ENCODE measurements at regions not wholly inside any gene's neighbourhood (a gene's known extent, or its start where the extent isn't known, plus 50 kb on each side); places are given as distances from the start of the nearest gene placed in this dataset.

DNA sequence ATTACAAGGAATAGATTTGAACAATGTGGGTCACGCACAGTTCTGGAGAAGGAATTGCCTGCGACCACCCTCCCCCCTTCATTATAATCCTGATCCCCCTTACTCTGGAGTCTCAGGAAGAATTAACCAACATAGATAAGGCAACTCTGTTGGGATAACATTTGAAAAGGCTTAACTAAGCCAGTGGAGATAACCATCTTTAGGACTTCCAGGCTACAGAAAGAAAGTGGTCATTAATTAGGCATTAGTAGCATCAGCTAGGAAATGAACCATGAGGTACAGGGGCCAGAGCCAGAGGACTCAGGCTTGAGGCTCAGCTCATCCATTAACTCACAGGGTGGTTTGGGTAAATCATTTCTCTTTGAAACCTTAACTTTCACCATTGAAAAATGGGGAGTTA, 720.0 kb upstream of the API5 start:
- no peaks in the 10 kb centered on the region for H3F3A ChIP-seq (ENCODE audit: control insufficient read depth, insufficient read depth)
- no peaks in the 10 kb centered on the region for H3K9me3 ChIP-seq (ENCODE audit: control insufficient read depth, insufficient read depth, low read length)
- H3K36me3 ChIP-seq (ENCODE audit: control insufficient read depth, low read length), result no peaks in the 10 kb centered on the region
- no peaks in the 10 kb centered on the region for H3K9me2 ChIP-seq (replicated peaks; ENCODE audit: control insufficient read depth, low read length)
- H3K27ac ChIP-seq (ENCODE audit: low read depth, low read length), result no peak overlapping the region
- H4K20me1 ChIP-seq (ENCODE audit: control insufficient read depth, insufficient read depth, low read depth, low read length), result no peaks in the 10 kb centered on the region
- H3K4me2 ChIP-seq (ENCODE audit: low read length), result no peak overlapping the region
- TF ChIP-seq EZH2phosphoT487 (IDR thresholded peaks at IDR 0.05; ENCODE audit: borderline replicate concordance, low read length), result no peak
- TF ChIP-seq, protein P1, sequence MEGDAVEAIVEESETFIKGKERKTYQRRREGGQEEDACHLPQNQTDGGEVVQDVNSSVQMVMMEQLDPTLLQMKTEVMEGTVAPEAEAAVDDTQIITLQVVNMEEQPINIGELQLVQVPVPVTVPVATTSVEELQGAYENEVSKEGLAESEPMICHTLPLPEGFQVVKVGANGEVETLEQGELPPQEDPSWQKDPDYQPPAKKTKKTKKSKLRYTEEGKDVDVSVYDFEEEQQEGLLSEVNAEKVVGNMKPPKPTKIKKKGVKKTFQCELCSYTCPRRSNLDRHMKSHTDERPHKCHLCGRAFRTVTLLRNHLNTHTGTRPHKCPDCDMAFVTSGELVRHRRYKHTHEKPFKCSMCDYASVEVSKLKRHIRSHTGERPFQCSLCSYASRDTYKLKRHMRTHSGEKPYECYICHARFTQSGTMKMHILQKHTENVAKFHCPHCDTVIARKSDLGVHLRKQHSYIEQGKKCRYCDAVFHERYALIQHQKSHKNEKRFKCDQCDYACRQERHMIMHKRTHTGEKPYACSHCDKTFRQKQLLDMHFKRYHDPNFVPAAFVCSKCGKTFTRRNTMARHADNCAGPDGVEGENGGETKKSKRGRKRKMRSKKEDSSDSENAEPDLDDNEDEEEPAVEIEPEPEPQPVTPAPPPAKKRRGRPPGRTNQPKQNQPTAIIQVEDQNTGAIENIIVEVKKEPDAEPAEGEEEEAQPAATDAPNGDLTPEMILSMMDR (IDR thresholded peaks at IDR 0.05; ENCODE audit: low read depth, low read length, poor library complexity, severe bottlenecking), result no peak
- H3K4me3 ChIP-seq (ENCODE audit: low read length), result no peak overlapping the region
- no peaks in the 10 kb centered on the region for H3K4me1 ChIP-seq (ENCODE audit: control insufficient read depth, low read length)
- no peaks in the 10 kb centered on the region for H3K27me3 ChIP-seq (ENCODE audit: control insufficient read depth, low read length)
- H3K79me2 ChIP-seq (ENCODE audit: control insufficient read depth, low read length), result no peaks in the 10 kb centered on the region

DNA sequence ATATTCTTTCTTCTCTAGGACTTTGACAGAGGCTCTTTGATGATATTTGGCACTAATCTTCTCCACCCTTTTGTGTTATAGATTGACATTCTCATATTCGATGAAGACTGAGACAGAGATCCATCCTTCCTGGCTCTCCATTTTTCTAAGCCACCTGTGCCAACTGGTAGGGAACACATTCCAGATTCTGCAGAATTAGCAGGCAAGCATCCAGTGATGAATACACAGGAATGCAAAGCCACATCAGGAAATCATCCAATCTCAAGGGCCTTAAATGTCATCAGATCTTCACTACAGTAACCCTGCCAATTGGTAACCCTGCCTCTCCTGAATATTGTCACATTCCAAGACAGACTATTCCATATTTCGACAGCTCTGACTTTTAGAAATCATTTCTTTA, 718.4 kb upstream of the API5 start:
- Histone ChIP-seq H3F3A (ENCODE audit: control insufficient read depth, insufficient read depth) (no peaks in the 10 kb centered on the region), H3K36me3 (ENCODE audit: control insufficient read depth, low read length) (no peaks in the 10 kb centered on the region), H3K27ac (ENCODE audit: low read depth, low read length) (no peak overlapping the region), H3K9me3 (ENCODE audit: control insufficient read depth, insufficient read depth, low read length) (no peaks in the 10 kb centered on the region), H4K20me1 (ENCODE audit: control insufficient read depth, insufficient read depth, low read depth, low read length) (no peaks in the 10 kb centered on the region), H3K4me2 (ENCODE audit: low read length) (no peak overlapping the region), H3K79me2 (ENCODE audit: control insufficient read depth, low read length) (no peaks in the 10 kb centered on the region), H3K9me2 (replicated peaks; ENCODE audit: control insufficient read depth, low read length) (no peaks in the 10 kb centered on the region), H3K27me3 (ENCODE audit: control insufficient read depth, low read length) (no peaks in the 10 kb centered on the region), H3K4me1 (ENCODE audit: control insufficient read depth, low read length) (no peaks in the 10 kb centered on the region), H3K4me3 (ENCODE audit: low read length) (no peak overlapping the region)
- no peak for TF ChIP-seq EZH2phosphoT487 (IDR thresholded peaks at IDR 0.05; ENCODE audit: borderline replicate concordance, low read length)
- TF ChIP-seq, protein P1 (IDR thresholded peaks at IDR 0.05; ENCODE audit: low read depth, low read length, poor library complexity, severe bottlenecking), result no peak

DNA sequence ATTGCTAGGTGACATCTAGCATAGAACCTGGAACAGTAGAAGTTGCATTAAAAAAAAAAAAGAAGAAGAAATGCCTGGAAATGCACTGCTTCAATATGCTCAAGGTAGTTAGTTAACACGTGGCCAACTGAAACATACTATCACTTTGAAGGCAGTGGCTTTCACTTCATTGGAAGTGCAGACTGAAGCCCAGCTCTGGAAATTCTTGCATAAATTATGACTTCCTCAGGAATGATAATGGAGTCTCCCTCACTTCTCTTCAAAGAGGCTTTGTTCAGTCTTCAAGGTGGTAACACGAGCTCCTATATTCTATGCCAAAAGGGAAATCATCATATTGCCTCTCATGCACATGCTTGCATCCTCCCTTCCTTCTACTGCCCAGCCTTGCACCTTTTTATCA, 715.9 kb upstream of the API5 start:
- Histone ChIP-seq H3K27me3 (ENCODE audit: control insufficient read depth, low read length) (no peaks in the 10 kb centered on the region), H3K9me2 (replicated peaks; ENCODE audit: control insufficient read depth, low read length) (no peaks in the 10 kb centered on the region), H3K9me3 (ENCODE audit: control insufficient read depth, insufficient read depth, low read length) (no peaks in the 10 kb centered on the region), H4K20me1 (ENCODE audit: control insufficient read depth, insufficient read depth, low read depth, low read length) (no peaks in the 10 kb centered on the region), H3K4me2 (ENCODE audit: low read length) (no peak overlapping the region), H3K36me3 (ENCODE audit: control insufficient read depth, low read length) (no peaks in the 10 kb centered on the region), H3K27ac (ENCODE audit: low read depth, low read length) (no peak overlapping the region), H3K4me3 (ENCODE audit: low read length) (no peak overlapping the region), H3K4me1 (ENCODE audit: control insufficient read depth, low read length) (no peaks in the 10 kb centered on the region), H3K79me2 (ENCODE audit: control insufficient read depth, low read length) (no peaks in the 10 kb centered on the region), H3F3A (ENCODE audit: control insufficient read depth, insufficient read depth) (no peaks in the 10 kb centered on the region)
- TF ChIP-seq, protein P1 (IDR thresholded peaks at IDR 0.05; ENCODE audit: low read depth, low read length, poor library complexity, severe bottlenecking), result no peak
- TF ChIP-seq EZH2phosphoT487 (IDR thresholded peaks at IDR 0.05; ENCODE audit: borderline replicate concordance, low read length), result no peak

Measured in DOHH2 (cell line).